ENCODE measurements at regions not wholly inside any gene's neighbourhood (a gene's known extent, or its start where the extent isn't known, plus 50 kb on each side); places are given as distances from the start of the nearest gene placed in this dataset.

GRCh38 chr7:68929781-68930261 lies 668.5 kb upstream of the AUTS2 start:
- Histone ChIP-seq H3K79me2 (no peaks in the 10 kb centered on the region), H3K4me2 (ENCODE audit: low read length) (no peak overlapping the region), H3K4me1 (no peaks in the 10 kb centered on the region), H3K9ac (no peak overlapping the region), H3K27ac (no peak overlapping the region), H3K9me3 (ENCODE audit: control insufficient read depth, low read length) (no peaks in the 10 kb centered on the region), H3K36me3 (ENCODE audit: control insufficient read depth, insufficient read depth, low read length) (no peaks in the 10 kb centered on the region), H3K4me3 (ENCODE audit: low read depth, low read length) (no peak overlapping the region), H2AFZ (no peak overlapping the region), H3K27me3 (ENCODE audit: control insufficient read depth, insufficient read depth, low read length) (no peaks in the 10 kb centered on the region)
- no peak for TF ChIP-seq CTCF (IDR thresholded peaks at IDR 0.05)

- H2AFZ ChIP-seq: no peak overlapping the region
- H3K36me3 ChIP-seq (ENCODE audit: control insufficient read depth, insufficient read depth, low read length): no peaks in the 10 kb centered on the region
- no peaks in the 10 kb centered on the region for H3K9me3 ChIP-seq (ENCODE audit: control insufficient read depth, low read length)
- TF ChIP-seq CTCF (IDR thresholded peaks at IDR 0.05): no peak
- no peak overlapping the region for H3K4me3 ChIP-seq (ENCODE audit: low read depth, low read length)
- no peak overlapping the region for H3K9ac ChIP-seq
- H3K27ac ChIP-seq: no peak overlapping the region
- H3K4me2 ChIP-seq (ENCODE audit: low read length): no peak overlapping the region
- H3K27me3 ChIP-seq (ENCODE audit: control insufficient read depth, insufficient read depth, low read length): no peaks in the 10 kb centered on the region
- no peaks in the 10 kb centered on the region for H3K4me1 ChIP-seq
- no peaks in the 10 kb centered on the region for H3K79me2 ChIP-seq
Measured at GRCh38 chr7:68936471-68937035, 661.7 kb upstream of the AUTS2 start.

- no peaks in the 10 kb centered on the region for H3K79me2 ChIP-seq
- no peaks in the 10 kb centered on the region for H3K36me3 ChIP-seq (ENCODE audit: control insufficient read depth, insufficient read depth, low read length)
- H3K27ac ChIP-seq: no peak overlapping the region
- H3K4me2 ChIP-seq (ENCODE audit: low read length): no peak overlapping the region
- H2AFZ ChIP-seq: no peak overlapping the region
- H3K27me3 ChIP-seq (ENCODE audit: control insufficient read depth, insufficient read depth, low read length): no peaks in the 10 kb centered on the region
- H3K9ac ChIP-seq: no peak overlapping the region
- no peak overlapping the region for H3K4me3 ChIP-seq (ENCODE audit: low read depth, low read length)
- H3K4me1 ChIP-seq: no peaks in the 10 kb centered on the region
- no peak for TF ChIP-seq CTCF (IDR thresholded peaks at IDR 0.05)
- H3K9me3 ChIP-seq (ENCODE audit: control insufficient read depth, low read length): no peaks in the 10 kb centered on the region
Measured at GRCh38 chr7:68938151-68938550, 660.1 kb upstream of the AUTS2 start.

GRCh38 chr7:68943786-68944185 lies 654.5 kb upstream of the AUTS2 start:
- H3K9ac ChIP-seq: no peak overlapping the region
- no peaks in the 10 kb centered on the region for H3K9me3 ChIP-seq (ENCODE audit: control insufficient read depth, low read length)
- H3K36me3 ChIP-seq (ENCODE audit: control insufficient read depth, insufficient read depth, low read length): no peaks in the 10 kb centered on the region
- TF ChIP-seq CTCF (IDR thresholded peaks at IDR 0.05): no peak
- H3K27ac ChIP-seq: no peak overlapping the region
- no peaks in the 10 kb centered on the region for H3K27me3 ChIP-seq (ENCODE audit: control insufficient read depth, insufficient read depth, low read length)
- no peaks in the 10 kb centered on the region for H3K4me1 ChIP-seq
- H3K79me2 ChIP-seq: no peaks in the 10 kb centered on the region
- H3K4me2 ChIP-seq (ENCODE audit: low read length): no peak overlapping the region
- no peak overlapping the region for H3K4me3 ChIP-seq (ENCODE audit: low read depth, low read length)
- H2AFZ ChIP-seq: no peak overlapping the region

GRCh38 chr7:68955656-68956055 lies 642.6 kb upstream of the AUTS2 start:
- Histone ChIP-seq H3K27ac (no peak overlapping the region), H3K27me3 (ENCODE audit: control insufficient read depth, insufficient read depth, low read length) (no peaks in the 10 kb centered on the region), H3K4me3 (ENCODE audit: low read depth, low read length) (no peak overlapping the region), H3K9me3 (ENCODE audit: control insufficient read depth, low read length) (no peaks in the 10 kb centered on the region), H3K79me2 (no peaks in the 10 kb centered on the region), H3K4me1 (no peaks in the 10 kb centered on the region), H3K9ac (no peak overlapping the region), H2AFZ (no peak overlapping the region), H3K36me3 (ENCODE audit: control insufficient read depth, insufficient read depth, low read length) (no peaks in the 10 kb centered on the region), H3K4me2 (ENCODE audit: low read length) (no peak overlapping the region)
- no peak for TF ChIP-seq CTCF (IDR thresholded peaks at IDR 0.05)
